ENCODE measurements at regions not wholly inside any gene's neighbourhood (a gene's known extent, or its start where the extent isn't known, plus 50 kb on each side); places are given as distances from the start of the nearest gene placed in this dataset.

DNA sequence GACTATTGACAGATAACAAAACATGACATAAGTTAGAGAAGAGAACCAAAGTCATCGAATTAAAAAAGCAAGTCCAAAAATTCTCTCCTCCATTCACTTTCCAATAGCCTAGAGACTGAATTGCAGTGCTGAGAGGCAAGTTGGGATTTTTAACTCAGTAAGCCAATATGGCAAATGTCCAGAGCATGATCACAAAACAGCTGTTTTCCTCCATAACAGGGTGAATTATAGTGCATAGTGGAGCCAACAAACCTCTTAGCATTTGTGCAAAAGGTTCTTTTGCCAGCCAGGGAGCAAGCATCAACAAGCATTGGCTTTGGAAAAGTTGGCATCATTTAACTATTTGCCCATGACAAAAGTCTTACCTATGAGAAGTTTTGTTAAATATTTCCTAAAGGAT, 458.8 kb upstream of the NOVA1 start:
- CTCF ChIA-PET, result no interaction called here
- H3K9me3 Mint-ChIP-seq (ENCODE audit: low read depth), result peaks cover 8% of the 10 kb centered on the region
- H3K27me3 Mint-ChIP-seq, result no peaks in the 10 kb centered on the region
- no peak overlapping the region for H3K27ac Mint-ChIP-seq
- DNase-seq (no peak), ATAC-seq (no peak)
- H3K4me1 Mint-ChIP-seq, result no peaks in the 10 kb centered on the region
- H3K36me3 Mint-ChIP-seq, result no peaks in the 10 kb centered on the region
- H3K4me3 Mint-ChIP-seq, result no peak overlapping the region

DNA sequence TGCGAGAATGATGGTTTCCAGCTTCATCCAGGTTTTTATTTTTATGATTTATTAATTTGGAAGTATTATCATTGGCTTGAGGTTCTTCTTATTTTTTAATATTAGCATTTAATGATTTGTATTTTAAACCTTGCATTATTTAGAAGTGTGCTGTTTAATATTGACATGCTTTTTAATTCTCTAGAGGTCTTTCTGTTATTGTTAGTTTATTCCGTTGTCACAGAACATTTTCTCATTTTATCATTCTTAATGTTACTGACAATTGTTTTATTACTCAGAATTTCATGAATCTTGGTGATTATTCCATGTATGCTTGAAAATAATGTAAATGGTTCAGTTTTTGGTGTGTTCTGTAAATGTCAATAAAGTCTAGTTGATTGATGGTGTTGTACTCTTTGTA, 463.5 kb upstream of the NOVA1 start:
- ATAC-seq, result no peak
- no peaks in the 10 kb centered on the region for H3K36me3 Mint-ChIP-seq
- no peak overlapping the region for H3K27ac Mint-ChIP-seq
- no peak for DNase-seq
- no peak overlapping the region for H3K4me3 Mint-ChIP-seq
- no peaks in the 10 kb centered on the region for H3K4me1 Mint-ChIP-seq
- peaks cover 3% of the 10 kb centered on the region for H3K9me3 Mint-ChIP-seq (ENCODE audit: low read depth)
- CTCF ChIA-PET, result no interaction called here
- no peaks in the 10 kb centered on the region for H3K27me3 Mint-ChIP-seq

DNA sequence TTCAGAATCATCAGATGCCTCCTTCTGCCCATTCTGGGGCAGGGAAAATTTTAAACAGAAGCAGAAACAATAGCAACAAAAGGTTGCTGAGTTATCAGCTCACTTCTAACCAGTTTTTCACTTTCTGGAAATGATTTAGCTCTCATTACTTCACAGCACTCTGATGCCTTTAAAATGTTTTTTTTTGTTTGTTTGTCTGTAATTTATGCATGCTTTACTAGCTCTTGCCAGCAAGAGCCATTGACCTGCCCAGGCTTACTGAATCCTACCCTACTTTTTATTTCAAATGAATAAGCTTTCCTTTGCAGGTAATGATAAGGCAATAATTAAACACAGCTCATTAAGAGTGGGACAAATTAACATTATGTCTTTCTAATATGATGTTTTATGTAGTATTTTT, 466.1 kb upstream of the NOVA1 start:
- CTCF ChIA-PET, result no interaction called here
- no peaks in the 10 kb centered on the region for H3K36me3 Mint-ChIP-seq
- ATAC-seq (no peak), DNase-seq (no peak)
- H3K9me3 Mint-ChIP-seq (ENCODE audit: low read depth), result no peaks in the 10 kb centered on the region
- H3K4me3 Mint-ChIP-seq, result no peak overlapping the region
- no peaks in the 10 kb centered on the region for H3K27me3 Mint-ChIP-seq
- no peaks in the 10 kb centered on the region for H3K4me1 Mint-ChIP-seq
- no peak overlapping the region for H3K27ac Mint-ChIP-seq

GRCh38 chr14:27065886-27066285, 468.1 kb upstream of the NOVA1 start:
- ATAC-seq (no peak), DNase-seq (no peak)
- no peaks in the 10 kb centered on the region for H3K27me3 Mint-ChIP-seq
- H3K36me3 Mint-ChIP-seq, result no peaks in the 10 kb centered on the region
- no peaks in the 10 kb centered on the region for H3K4me1 Mint-ChIP-seq
- no peak overlapping the region for H3K4me3 Mint-ChIP-seq
- H3K9me3 Mint-ChIP-seq (ENCODE audit: low read depth), result no peaks in the 10 kb centered on the region
- no peak overlapping the region for H3K27ac Mint-ChIP-seq
- CTCF ChIA-PET, result no interaction called here

DNA sequence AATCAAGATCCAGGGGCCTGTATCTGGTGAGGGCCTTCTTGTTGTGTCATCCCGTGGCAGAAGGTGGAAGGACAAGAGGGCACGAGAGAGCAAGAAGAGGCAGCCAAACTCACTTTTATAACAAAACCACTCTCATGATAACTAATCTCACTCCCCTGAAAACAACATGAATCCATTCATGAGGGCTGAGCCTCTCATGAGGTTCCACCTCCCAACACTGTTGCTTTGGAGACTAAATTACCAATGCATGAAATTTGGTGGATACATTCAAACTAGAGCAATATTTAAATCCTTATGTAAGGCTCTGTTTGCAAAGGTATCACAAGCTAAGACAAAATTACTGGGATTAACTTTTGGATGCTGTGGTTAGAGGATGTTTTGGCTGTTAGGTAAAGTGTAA, 470.1 kb upstream of the NOVA1 start:
- Mint-ChIP-seq H3K9me3 (ENCODE audit: low read depth) (no peaks in the 10 kb centered on the region), H3K4me3 (no peak overlapping the region), H3K36me3 (no peaks in the 10 kb centered on the region), H3K27ac (no peak overlapping the region), H3K4me1 (no peaks in the 10 kb centered on the region), H3K27me3 (no peaks in the 10 kb centered on the region)
- DNase-seq (no peak), ATAC-seq (no peak)
- CTCF ChIA-PET, result no interaction called here

- peaks cover 5% of the 10 kb centered on the region for H3K9me3 Mint-ChIP-seq (ENCODE audit: low read depth)
- H3K36me3 Mint-ChIP-seq, result no peaks in the 10 kb centered on the region
- H3K27ac Mint-ChIP-seq, result no peak overlapping the region
- H3K4me3 Mint-ChIP-seq, result no peak overlapping the region
- H3K4me1 Mint-ChIP-seq, result no peaks in the 10 kb centered on the region
- ATAC-seq (no peak), DNase-seq (no peak)
- CTCF ChIA-PET, result no interaction called here
- no peaks in the 10 kb centered on the region for H3K27me3 Mint-ChIP-seq
These were observed 474.8 kb upstream of the NOVA1 start for GRCh38 chr14:27072589-27072988.

- H3K27ac Mint-ChIP-seq, result no peak overlapping the region
- CTCF ChIA-PET, result no interaction called here
- DNase-seq (no peak), ATAC-seq (no peak)
- peaks cover 12% of the 10 kb centered on the region for H3K9me3 Mint-ChIP-seq (ENCODE audit: low read depth)
- no peaks in the 10 kb centered on the region for H3K4me1 Mint-ChIP-seq
- no peaks in the 10 kb centered on the region for H3K36me3 Mint-ChIP-seq
- H3K4me3 Mint-ChIP-seq, result no peak overlapping the region
- no peaks in the 10 kb centered on the region for H3K27me3 Mint-ChIP-seq
These were observed 477.7 kb upstream of the NOVA1 start for GRCh38 chr14:27075503-27075902.

- Mint-ChIP-seq H3K27ac (no peak overlapping the region), H3K27me3 (no peaks in the 10 kb centered on the region), H3K4me3 (no peak overlapping the region), H3K9me3 (ENCODE audit: low read depth) (peaks cover 12% of the 10 kb centered on the region), H3K4me1 (no peaks in the 10 kb centered on the region), H3K36me3 (no peaks in the 10 kb centered on the region)
- ATAC-seq (no peak), DNase-seq (no peak)
- CTCF ChIA-PET, result no interaction called here
These were observed 479.4 kb upstream of the NOVA1 start for GRCh38 chr14:27077214-27077613.

GRCh38 chr14:27077710-27078109, 479.9 kb upstream of the NOVA1 start:
- CTCF ChIA-PET, result no interaction called here
- H3K4me1 Mint-ChIP-seq, result no peaks in the 10 kb centered on the region
- peaks cover 12% of the 10 kb centered on the region for H3K9me3 Mint-ChIP-seq (ENCODE audit: low read depth)
- H3K27ac Mint-ChIP-seq, result no peak overlapping the region
- no peaks in the 10 kb centered on the region for H3K27me3 Mint-ChIP-seq
- H3K4me3 Mint-ChIP-seq, result no peak overlapping the region
- DNase-seq, result no peak
- no peaks in the 10 kb centered on the region for H3K36me3 Mint-ChIP-seq
- ATAC-seq, result no peak

- Mint-ChIP-seq H3K4me3 (no peak overlapping the region), H3K27ac (no peak overlapping the region), H3K4me1 (no peaks in the 10 kb centered on the region), H3K27me3 (no peaks in the 10 kb centered on the region), H3K9me3 (ENCODE audit: low read depth) (peaks cover 12% of the 10 kb centered on the region), H3K36me3 (no peaks in the 10 kb centered on the region)
- DNase-seq (no peak), ATAC-seq (no peak)
- CTCF ChIA-PET, result no interaction called here
These were observed 480.4 kb upstream of the NOVA1 start for GRCh38 chr14:27078191-27078590.

DNA sequence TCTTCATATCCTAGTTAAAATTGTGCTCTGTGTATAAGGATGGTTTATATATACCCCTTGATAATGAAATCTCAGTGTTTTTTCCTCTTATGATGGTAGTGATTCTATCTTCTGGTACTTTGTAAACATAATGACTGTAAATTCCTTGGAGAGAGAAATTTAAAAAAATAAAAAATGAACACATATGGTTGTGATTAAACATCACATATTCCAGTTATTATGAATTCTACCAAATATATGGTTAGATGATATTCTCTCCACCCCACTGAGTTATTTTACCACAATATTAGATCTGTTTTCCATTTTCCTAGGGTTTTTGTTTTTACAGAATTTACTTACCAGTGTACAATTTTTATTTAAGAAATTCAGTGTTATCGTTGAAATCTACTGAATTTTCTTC, 481.9 kb upstream of the NOVA1 start:
- no peak overlapping the region for H3K4me3 Mint-ChIP-seq
- peaks cover 10% of the 10 kb centered on the region for H3K9me3 Mint-ChIP-seq (ENCODE audit: low read depth)
- H3K36me3 Mint-ChIP-seq, result no peaks in the 10 kb centered on the region
- H3K4me1 Mint-ChIP-seq, result no peaks in the 10 kb centered on the region
- H3K27ac Mint-ChIP-seq, result no peak overlapping the region
- H3K27me3 Mint-ChIP-seq, result no peaks in the 10 kb centered on the region
- CTCF ChIA-PET, result no interaction called here
- ATAC-seq (no peak), DNase-seq (no peak)

GRCh38 chr14:27085500-27085899, 487.7 kb upstream of the NOVA1 start:
- Mint-ChIP-seq H3K4me1 (no peaks in the 10 kb centered on the region), H3K27ac (no peak overlapping the region), H3K9me3 (ENCODE audit: low read depth) (peaks cover 7% of the 10 kb centered on the region), H3K4me3 (no peak overlapping the region), H3K36me3 (no peaks in the 10 kb centered on the region), H3K27me3 (no peaks in the 10 kb centered on the region)
- ATAC-seq, result no peak
- CTCF ChIA-PET, result no interaction called here
- DNase-seq, result no peak

- CTCF ChIA-PET, result no interaction called here
- Mint-ChIP-seq H3K27ac (no peak overlapping the region), H3K4me1 (no peaks in the 10 kb centered on the region), H3K36me3 (no peaks in the 10 kb centered on the region), H3K4me3 (no peak overlapping the region), H3K27me3 (no peaks in the 10 kb centered on the region), H3K9me3 (ENCODE audit: low read depth) (peaks cover 16% of the 10 kb centered on the region)
- ATAC-seq, result no peak
- no peak for DNase-seq
These were observed 492.9 kb upstream of the NOVA1 start for GRCh38 chr14:27090716-27091115.

- no peak for DNase-seq
- Mint-ChIP-seq H3K36me3 (no peaks in the 10 kb centered on the region), H3K27ac (no peak overlapping the region), H3K4me1 (no peaks in the 10 kb centered on the region), H3K4me3 (no peak overlapping the region), H3K27me3 (no peaks in the 10 kb centered on the region), H3K9me3 (ENCODE audit: low read depth) (peaks cover 25% of the 10 kb centered on the region)
- no peak for ATAC-seq
- CTCF ChIA-PET, result no interaction called here
These were observed 494.1 kb upstream of the NOVA1 start for GRCh38 chr14:27091973-27092372.

- Mint-ChIP-seq H3K36me3 (no peaks in the 10 kb centered on the region), H3K27me3 (no peaks in the 10 kb centered on the region), H3K9me3 (ENCODE audit: low read depth) (peaks cover 27% of the 10 kb centered on the region), H3K27ac (no peak overlapping the region), H3K4me3 (no peak overlapping the region), H3K4me1 (no peaks in the 10 kb centered on the region)
- ATAC-seq, result no peak
- DNase-seq, result no peak
- CTCF ChIA-PET, result no interaction called here
These were observed 498.3 kb upstream of the NOVA1 start for GRCh38 chr14:27096091-27096490.
